HG02885 (cell line): ENCODE measurements at regions not wholly inside any gene's neighbourhood (a gene's known extent, or its start where the extent isn't known, plus 50 kb on each side); places are given as distances from the start of the nearest gene placed in this dataset.

Source experiments
- ATAC-seq: cut with Tn5 transposase; IDR thresholded peaks from one replicate; pipeline ENCODE4 v1.9.1; 2021; ENCODE audit warnings: mild to moderate bottlenecking; ENCODE audit not compliant: unreplicated experiment, poor library complexity

GRCh38 chr17:79429864-79430494, 180.9 kb downstream of the RBFOX3 start:
- ATAC-seq = no peak

DNA sequence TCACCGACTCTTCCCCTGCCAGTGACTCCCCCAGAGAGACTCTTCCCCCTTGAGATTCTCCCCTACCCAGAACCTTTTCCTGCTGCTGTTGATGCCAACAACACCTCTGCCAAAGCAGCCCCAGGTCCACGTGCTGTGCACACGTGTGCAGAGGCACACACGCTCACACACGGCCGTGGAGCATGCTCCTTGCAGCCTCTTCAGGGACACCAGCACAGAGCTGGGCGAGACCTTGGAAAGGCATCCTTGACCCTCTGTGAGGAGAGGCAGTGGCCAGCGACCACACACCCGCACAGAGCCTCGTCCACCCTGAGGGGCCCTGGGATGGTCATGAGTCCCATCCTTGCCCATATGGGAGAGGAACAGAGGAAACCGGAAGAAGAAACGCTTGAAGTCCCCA, 181.9 kb downstream of the RBFOX3 start:
- ATAC-seq = no peak

- no peak for ATAC-seq
Measured at GRCh38 chr17:79427621-79428539, 183.0 kb downstream of the RBFOX3 start.

- ATAC-seq = no peak
Measured at GRCh38 chr17:79425686-79426085, 185.2 kb downstream of the RBFOX3 start.

DNA sequence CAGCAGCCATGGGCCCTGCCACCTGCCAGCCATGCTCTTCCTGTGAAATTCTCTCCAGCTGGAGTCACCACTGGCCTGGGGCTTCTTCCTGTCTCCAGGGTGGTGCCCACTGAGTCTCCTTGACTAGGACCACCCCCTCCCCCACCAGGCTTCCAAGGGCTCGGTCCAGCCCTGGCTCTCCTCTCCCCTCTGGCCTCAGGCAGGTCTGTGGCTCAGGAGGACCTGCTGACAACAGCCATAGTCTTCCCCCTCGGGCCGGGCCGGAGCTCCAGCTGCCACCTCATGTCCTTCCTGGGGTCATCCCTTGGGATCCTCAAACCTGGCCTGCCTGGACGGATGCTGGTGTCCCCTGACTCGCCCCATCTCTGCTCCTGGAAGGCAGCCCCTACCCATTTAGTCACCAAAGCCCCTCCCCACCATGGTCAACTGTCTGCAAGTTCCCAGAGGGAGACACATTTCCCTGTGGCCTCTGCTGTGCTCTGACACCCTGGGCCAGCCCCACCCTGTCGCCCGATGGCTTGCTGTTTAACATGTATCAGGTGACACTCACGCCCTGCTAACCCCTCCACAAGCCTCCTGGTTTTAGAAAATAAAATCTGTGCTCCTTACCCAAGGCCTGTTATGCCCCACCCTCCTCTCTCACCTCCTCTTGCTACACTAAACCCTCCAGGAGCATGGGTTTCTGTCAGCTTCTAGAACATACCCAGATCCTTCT, 186.2 kb downstream of the RBFOX3 start:
- ATAC-seq = no peak

DNA sequence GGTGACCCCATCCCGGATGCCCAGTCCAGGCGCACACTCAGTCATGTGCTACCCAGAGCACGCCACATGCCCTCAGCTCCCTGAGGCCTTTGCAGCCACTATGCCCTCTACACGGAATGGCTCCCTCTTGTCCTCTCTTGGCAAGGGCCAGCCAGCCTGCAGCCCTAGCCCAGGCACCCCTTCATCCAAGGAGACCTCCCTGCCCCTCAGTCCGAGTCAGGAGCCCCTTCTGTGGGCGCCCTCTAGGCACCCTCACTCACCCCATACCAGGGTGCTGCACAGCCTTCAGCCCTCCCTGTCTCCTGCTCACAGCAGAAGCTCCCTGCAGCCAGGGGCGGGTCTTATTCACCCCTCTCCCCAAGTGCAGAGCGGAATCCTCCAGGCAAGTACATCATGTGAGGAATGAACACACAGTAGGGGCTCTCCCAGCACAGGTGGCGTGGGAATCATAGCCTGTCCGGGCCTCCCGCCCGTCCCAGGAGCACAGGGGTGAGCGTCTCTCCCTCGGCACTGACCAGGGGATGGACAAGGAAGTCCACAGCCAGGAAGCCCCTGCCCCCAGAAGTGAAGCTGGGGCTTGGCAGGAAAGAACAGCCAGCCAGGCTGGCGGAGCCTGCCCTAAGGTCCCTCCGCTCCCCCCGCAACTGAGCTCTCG, 186.9 kb downstream of the RBFOX3 start:
- ATAC-seq = no peak

DNA sequence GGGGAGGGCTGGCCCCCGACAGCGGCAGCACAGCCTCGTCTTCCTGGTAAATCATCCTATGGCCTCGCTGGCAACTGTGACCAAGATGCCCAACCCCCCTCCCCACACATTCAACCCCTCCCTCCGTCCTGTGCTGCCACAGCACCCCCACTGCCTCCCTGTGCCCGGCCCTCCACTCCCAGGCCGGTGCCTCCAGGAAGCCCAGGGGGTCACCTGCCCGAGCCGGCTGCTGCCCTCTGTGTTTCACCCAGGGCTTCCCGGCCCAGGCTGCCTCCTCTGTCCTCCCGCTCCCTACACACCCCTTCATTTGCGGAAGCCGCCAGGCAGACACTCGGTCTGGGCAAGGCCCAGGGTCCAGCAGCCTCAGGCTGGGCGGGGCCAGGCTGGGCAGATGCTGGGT, 188.6 kb downstream of the RBFOX3 start:
- no peak for ATAC-seq

GRCh38 chr17:79420318-79421243, 190.3 kb downstream of the RBFOX3 start:
- no peak for ATAC-seq

GRCh38 chr17:79417476-79417988, 193.3 kb downstream of the RBFOX3 start:
- no peak for ATAC-seq

- no peak for ATAC-seq
Measured at GRCh38 chr17:79415909-79416308, 194.9 kb downstream of the RBFOX3 start.

DNA sequence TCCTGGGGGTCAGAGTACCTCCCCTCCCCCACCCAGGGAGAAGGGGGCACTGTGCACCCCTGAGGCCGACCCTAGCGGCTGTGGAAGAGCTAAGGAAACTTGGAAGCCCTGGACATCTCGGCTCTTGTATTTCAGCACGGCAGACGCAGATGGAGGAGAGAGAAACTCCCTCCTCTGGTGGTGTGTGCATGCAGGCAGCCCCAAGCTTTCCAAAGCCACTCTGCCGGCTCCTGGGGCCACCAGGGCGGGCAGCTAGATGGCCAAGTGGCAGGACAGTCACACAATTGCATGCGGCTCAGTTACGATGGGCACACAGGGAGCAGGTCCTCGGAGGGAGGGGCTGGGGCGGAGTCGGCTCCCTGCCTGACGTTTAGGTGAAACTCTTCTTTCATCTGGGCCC, 195.5 kb downstream of the RBFOX3 start:
- ATAC-seq = no peak

DNA sequence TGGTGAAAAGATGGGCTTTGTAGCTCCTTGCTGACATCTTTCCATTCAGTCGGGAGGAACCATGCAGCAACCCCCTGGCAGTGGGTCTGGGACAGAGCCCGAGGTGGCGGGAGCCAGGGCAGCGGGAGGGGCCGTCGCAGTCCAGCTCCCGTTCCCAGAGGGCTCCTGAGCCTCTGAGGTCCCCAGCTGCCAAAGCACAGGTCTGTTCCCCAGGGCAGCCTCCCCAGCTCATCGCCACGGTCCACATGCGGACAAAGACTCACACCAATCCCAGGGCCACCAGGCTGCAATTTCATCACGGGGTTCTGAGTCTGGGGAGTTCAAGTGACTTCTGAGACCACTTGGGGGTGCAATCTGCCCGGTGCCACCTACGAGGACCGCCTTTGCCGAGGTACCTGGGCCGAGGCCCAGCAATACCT, 196.0 kb downstream of the RBFOX3 start:
- ATAC-seq = no peak

- no peak for ATAC-seq
Measured at GRCh38 chr17:79414063-79414792, 196.6 kb downstream of the RBFOX3 start.

DNA sequence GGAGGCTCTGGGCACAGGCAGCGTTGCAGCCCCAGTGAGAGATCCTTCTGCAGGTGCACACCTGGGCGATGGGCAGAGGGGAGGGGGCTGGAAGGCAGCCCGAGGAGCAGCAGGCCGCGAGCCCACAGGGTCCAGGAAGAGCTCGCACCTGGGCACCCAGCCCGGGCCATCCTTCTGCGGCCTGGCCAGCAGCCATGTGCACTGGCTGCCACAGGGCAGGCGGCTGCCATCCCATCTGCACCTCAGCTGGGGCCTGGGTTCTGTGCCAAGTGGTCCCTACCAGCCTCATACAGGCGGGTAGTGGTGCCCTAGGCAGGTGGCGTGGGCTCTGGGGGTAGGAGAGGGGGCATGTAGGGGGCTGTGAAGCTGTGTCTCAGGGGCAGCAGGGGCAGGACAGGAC, 197.2 kb downstream of the RBFOX3 start:
- no peak for ATAC-seq

DNA sequence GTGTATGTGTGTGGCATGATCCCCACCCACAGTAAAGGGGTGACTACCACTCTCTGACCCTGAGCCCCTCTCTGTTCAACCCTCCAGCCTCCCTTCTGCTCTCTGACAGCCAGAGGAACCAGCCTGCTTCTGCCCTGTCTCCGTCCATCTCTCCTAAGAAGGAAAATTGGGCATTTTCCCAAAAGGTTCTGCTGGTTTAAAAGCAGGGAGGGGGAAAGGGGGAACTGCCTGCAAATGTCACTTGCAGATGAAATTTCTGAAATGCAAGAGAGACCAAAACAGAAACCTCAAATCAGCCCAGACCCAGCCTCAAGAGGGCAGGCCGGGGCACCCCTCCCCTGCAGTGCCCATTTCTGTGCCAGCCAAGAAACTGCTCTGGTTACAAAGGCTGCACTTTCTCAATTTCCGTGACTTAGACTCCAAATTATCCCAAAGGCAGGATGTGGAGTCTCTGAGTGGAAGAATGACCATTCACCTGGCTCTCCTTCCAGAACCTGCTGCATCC, 197.9 kb downstream of the RBFOX3 start:
- no peak for ATAC-seq

DNA sequence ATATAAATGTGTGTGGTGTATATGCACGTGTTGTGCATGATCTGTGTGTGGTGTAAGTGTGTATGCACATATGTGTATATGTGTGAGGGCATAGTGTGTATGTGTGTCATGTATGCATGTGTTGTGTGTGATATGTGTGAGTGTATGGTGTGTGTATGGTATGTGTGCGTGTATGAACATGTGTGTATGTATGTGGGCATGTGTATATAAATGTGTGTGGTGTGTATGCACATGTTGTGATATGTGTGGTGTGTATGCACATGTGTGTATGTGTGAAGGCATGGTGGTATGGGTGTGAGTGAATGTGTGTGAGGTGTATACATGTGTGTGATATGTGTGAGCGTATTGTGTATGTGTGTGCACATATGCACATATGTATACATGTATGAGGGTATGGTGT, 198.7 kb downstream of the RBFOX3 start:
- ATAC-seq = no peak

DNA sequence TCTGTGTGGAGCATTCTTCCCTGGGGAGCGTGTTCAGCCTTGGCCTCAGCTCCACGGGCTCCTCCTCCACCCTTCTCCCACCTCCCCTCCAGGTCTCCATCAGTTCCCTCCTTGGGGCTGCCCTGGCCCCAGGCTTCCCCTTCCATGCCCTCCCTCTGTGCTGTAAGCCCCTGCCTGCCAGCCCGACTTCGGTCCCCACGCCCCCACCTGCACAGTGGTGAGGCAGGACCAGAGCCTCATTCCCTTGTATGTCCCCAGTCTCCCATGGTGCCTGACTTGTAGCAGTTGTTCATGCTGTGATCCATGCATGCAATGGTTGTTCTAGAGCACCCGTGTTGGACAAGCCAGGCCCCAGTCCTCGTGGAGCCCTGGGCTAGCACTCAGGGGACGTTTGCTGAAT, 199.4 kb downstream of the RBFOX3 start:
- no peak for ATAC-seq

- ATAC-seq = no peak
Measured at GRCh38 chr17:79410681-79411080, 200.2 kb downstream of the RBFOX3 start.

DNA sequence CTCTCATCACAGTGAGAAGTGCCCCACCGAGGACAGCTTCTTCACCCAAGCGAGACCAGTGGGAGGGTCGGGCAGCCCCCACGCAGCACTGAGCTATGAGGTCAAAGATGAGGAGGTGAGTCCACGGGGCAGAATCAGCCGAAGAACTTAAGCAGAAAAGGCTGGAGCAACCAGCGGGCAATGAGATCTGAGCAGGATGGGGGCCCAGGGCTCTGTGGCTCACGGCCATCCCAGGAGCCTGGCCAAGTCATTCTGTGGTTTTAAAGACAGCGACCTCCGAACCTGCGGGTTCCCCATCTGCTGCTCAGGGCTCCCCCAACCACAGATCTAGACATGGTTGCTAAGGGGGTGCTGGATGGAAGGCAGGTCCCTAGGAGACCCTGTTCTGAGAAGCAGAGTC, 202.6 kb downstream of the RBFOX3 start:
- ATAC-seq = no peak
